ENCODE measurements at regions not wholly inside any gene's neighbourhood (a gene's known extent, or its start where the extent isn't known, plus 50 kb on each side); places are given as distances from the start of the nearest gene placed in this dataset.

GRCh38 chr12:85733221-85733840, 102.9 kb downstream of the RASSF9 start:
- TF ChIP-seq CTCF (conservative IDR thresholded peaks at IDR 0.05; ENCODE audit: low read depth, low read length) = no peak
- no peak overlapping the region for H3K4me3 ChIP-seq (ENCODE audit: low read length)
- DNase-seq (ENCODE audit: low read depth) = peak; percentile 3

GRCh38 chr12:85733984-85734383, 102.2 kb downstream of the RASSF9 start:
- no peak for TF ChIP-seq CTCF (conservative IDR thresholded peaks at IDR 0.05; ENCODE audit: low read depth, low read length)
- DNase-seq (ENCODE audit: low read depth) = peak; percentile 4
- no peak overlapping the region for H3K4me3 ChIP-seq (ENCODE audit: low read length)

GRCh38 chr12:85740186-85740585, 96.0 kb downstream of the RASSF9 start:
- no peak for TF ChIP-seq CTCF (conservative IDR thresholded peaks at IDR 0.05; ENCODE audit: low read depth, low read length)
- no peak overlapping the region for H3K4me3 ChIP-seq (ENCODE audit: low read length)
- DNase-seq (ENCODE audit: low read depth) = no peak

GRCh38 chr12:85741046-85741445, 95.2 kb downstream of the RASSF9 start:
- DNase-seq (ENCODE audit: low read depth) = no peak
- TF ChIP-seq CTCF (conservative IDR thresholded peaks at IDR 0.05; ENCODE audit: low read depth, low read length) = no peak
- no peak overlapping the region for H3K4me3 ChIP-seq (ENCODE audit: low read length)

GRCh38 chr12:85747941-85748495, 88.2 kb downstream of the RASSF9 start:
- no peak for TF ChIP-seq CTCF (conservative IDR thresholded peaks at IDR 0.05; ENCODE audit: low read depth, low read length)
- no peak for DNase-seq (ENCODE audit: low read depth)
- no peak overlapping the region for H3K4me3 ChIP-seq (ENCODE audit: low read length)

Data from retinal pigment epithelial cell (primary cell).